Osteoblast (primary cell): ENCODE measurements at regions not wholly inside any gene's neighbourhood (a gene's known extent, or its start where the extent isn't known, plus 50 kb on each side); places are given as distances from the start of the nearest gene placed in this dataset.

Experiments
- DNase-seq: peaks from one replicate; pipeline ENCODE4 v3.0.0; 2011; ENCODE audit warnings: low spot score, mixed read lengths; ENCODE audit not compliant: insufficient read length; ENCODE audit errors: missing footprints
- H2AFZ ChIP-seq: 2 replicates; pipeline ENCODE4 v1.6.0; 2011; ENCODE audit warnings: mild to moderate bottlenecking, low read length
- H3K27ac ChIP-seq: 2 replicates; pipeline ENCODE4 v1.5.1; 2011; ENCODE audit warnings: mild to moderate bottlenecking, low read depth, low read length, moderate library complexity
- H3K27me3 ChIP-seq: 2 replicates; pipeline ENCODE4 v1.6.0; 2012; ENCODE audit warnings: mild to moderate bottlenecking, control low read depth, inconsistent platforms, low read length, moderate library complexity; ENCODE audit not compliant: insufficient read depth
- H3K36me3 ChIP-seq: 2 replicates; pipeline ENCODE4 v1.5.1; 2011; ENCODE audit warnings: mild to moderate bottlenecking, low read length, control low read depth, moderate library complexity; ENCODE audit not compliant: insufficient read depth
- H3K4me1 ChIP-seq: 2 replicates; pipeline ENCODE4 v1.5.1; 2011; ENCODE audit warnings: mild to moderate bottlenecking, low read length, control low read depth, moderate library complexity; ENCODE audit not compliant: insufficient read depth
- H3K4me2 ChIP-seq: 2 replicates; pipeline ENCODE4 v1.6.0; 2011; ENCODE audit warnings: mild to moderate bottlenecking, low read length; ENCODE audit not compliant: insufficient read depth
- H3K4me3 ChIP-seq: fragments of 200-600 bp; sonication (generic); 3 replicates; pipeline ENCODE4 v1.5.1; 2012; ENCODE audit warnings: mild to moderate bottlenecking, low read length, inconsistent platforms; ENCODE audit not compliant: insufficient read depth
- H3K79me2 ChIP-seq: 2 replicates; pipeline ENCODE4 v1.6.0; 2012; ENCODE audit warnings: mild to moderate bottlenecking, low read length, control low read depth, inconsistent platforms; ENCODE audit not compliant: insufficient read depth
- H3K9me3 ChIP-seq: 2 replicates; pipeline ENCODE4 v1.5.1; 2011; ENCODE audit warnings: low read depth, low read length, control low read depth
- H4K20me1 ChIP-seq: 2 replicates; pipeline ENCODE4 v1.6.0; 2012; ENCODE audit warnings: mild to moderate bottlenecking, low read length, control low read depth; ENCODE audit not compliant: insufficient read depth
- TF ChIP-seq, protein P1 (sequence below): IDR thresholded peaks from 2 replicates; pipeline ENCODE4 v1.5.1; 2011; ENCODE audit warnings: mild to moderate bottlenecking, low read depth, low read length, moderate library complexity; ENCODE audit errors: extremely low read depth

DNA sequence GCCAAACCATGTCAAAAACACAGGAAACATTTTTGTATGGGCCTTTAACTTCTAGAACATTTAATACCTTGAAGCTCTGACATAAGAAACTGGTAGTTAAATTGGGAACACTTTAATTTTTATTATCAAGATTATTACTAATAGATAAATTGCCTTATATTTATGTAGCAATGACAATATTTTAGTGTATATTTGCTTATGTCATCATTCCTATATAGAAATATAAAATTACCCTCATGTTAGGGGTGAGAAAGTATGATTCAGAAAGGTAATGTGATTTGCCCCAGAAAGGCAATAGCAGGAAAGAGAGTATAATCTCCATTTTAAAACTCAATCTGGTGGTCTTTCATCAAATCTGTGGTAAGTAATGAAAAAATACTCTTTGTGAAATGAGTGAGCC lies 147.4 kb downstream of the IL15 start:
- Histone ChIP-seq H3K36me3 (no peaks in the 10 kb centered on the region), H3K79me2 (no peaks in the 10 kb centered on the region), H4K20me1 (no peaks in the 10 kb centered on the region), H3K27ac (no peak overlapping the region), H3K4me3 (no peak overlapping the region), H3K4me1 (peaks cover 20% of the 10 kb centered on the region), H2AFZ (no peak overlapping the region), H3K4me2 (no peak overlapping the region), H3K27me3 (no peaks in the 10 kb centered on the region), H3K9me3 (no peaks in the 10 kb centered on the region)
- TF ChIP-seq, protein P1, sequence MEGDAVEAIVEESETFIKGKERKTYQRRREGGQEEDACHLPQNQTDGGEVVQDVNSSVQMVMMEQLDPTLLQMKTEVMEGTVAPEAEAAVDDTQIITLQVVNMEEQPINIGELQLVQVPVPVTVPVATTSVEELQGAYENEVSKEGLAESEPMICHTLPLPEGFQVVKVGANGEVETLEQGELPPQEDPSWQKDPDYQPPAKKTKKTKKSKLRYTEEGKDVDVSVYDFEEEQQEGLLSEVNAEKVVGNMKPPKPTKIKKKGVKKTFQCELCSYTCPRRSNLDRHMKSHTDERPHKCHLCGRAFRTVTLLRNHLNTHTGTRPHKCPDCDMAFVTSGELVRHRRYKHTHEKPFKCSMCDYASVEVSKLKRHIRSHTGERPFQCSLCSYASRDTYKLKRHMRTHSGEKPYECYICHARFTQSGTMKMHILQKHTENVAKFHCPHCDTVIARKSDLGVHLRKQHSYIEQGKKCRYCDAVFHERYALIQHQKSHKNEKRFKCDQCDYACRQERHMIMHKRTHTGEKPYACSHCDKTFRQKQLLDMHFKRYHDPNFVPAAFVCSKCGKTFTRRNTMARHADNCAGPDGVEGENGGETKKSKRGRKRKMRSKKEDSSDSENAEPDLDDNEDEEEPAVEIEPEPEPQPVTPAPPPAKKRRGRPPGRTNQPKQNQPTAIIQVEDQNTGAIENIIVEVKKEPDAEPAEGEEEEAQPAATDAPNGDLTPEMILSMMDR, result no peak
- no peak for DNase-seq

DNA sequence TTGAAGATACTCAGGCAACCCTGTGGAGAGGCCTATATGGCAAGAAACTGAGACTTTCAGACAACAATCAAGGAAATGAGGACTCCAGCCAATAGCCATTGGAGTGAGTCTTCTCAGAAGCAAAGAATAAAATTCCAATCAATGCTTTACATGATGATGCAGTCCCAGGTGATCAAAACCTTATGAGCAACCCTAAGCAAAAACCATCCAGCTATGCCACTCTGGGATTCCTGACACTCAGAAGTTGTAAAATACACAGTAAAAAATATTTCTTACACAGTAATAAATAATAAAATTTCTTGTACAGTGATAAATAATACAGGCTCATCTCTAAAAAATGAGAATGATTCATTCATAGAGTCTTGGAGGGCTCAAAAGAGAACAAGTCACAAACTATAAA lies 150.6 kb downstream of the IL15 start:
- Histone ChIP-seq H3K4me2 (no peak overlapping the region), H3K36me3 (no peaks in the 10 kb centered on the region), H3K79me2 (no peaks in the 10 kb centered on the region), H2AFZ (peak overlapping the region; percentile 26), H4K20me1 (no peaks in the 10 kb centered on the region), H3K27ac (peak overlapping the region; percentile 75), H3K4me3 (no peak overlapping the region), H3K4me1 (peaks cover 21% of the 10 kb centered on the region), H3K9me3 (no peaks in the 10 kb centered on the region), H3K27me3 (no peaks in the 10 kb centered on the region)
- TF ChIP-seq, protein P1, result no peak
- no peak for DNase-seq

DNA sequence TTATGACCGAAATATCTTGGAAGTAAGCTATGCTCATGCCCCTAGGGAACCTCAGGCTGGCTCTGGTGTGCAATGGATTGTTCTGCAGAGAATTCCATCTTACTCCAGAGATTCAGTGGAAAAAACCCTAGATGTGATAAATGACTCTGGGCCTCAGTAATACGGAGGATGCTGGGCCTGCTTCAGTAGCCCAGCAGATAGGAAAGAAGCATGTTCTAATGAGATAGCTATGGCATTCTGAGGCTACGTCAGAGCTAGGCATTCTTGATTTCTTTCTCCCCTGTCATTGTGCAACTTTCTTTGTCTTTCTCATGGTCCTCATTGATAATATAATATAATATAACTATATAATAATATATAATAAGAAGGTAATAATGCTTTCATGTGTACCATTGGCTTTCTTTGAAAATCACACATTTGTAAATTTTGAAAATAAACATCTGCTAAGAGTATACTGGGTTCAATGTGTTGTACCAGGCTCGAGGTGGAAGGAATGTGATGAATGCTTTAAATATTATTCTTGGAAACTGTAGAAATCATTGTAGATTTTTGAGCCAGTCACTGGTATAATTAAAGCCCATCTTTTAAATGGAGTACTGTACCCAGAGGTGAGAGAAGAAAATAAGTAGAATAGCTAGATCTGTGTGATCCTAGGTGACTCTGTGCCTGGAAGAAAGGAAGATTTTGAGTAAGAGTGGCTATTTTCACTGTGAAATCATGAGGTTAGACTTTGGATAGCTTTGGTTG lies 152.0 kb downstream of the IL15 start:
- Histone ChIP-seq H3K4me3 (no peak overlapping the region), H3K4me2 (no peak overlapping the region), H3K79me2 (no peaks in the 10 kb centered on the region), H4K20me1 (no peaks in the 10 kb centered on the region), H3K36me3 (no peaks in the 10 kb centered on the region), H3K27me3 (no peaks in the 10 kb centered on the region), H3K27ac (peak overlapping the region; percentile 75), H2AFZ (peak overlapping the region; percentile 53), H3K4me1 (peaks cover 21% of the 10 kb centered on the region), H3K9me3 (no peaks in the 10 kb centered on the region)
- TF ChIP-seq, protein P1, result no peak
- DNase-seq, result peak; percentile 55

DNA sequence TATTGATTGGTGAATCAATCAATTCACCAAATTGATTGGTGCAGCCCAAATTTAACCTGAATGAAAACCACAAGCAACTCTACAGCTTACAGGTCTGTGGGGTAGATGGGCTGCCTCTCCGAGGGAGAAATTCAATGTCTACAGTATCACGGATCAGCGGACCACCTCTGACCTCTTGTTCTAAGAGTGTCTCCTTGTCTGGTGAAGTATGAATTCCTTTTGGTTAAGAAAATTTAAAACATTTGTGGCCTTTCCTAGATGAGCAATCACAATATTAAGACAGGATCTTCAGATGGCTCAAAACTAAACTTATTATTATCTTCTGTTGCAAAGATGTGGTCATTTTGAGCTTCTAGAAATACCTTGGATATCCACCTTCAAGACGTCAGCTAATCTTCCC lies 153.3 kb downstream of the IL15 start:
- no peak overlapping the region for H2AFZ ChIP-seq
- H3K4me3 ChIP-seq, result no peak overlapping the region
- no peak overlapping the region for H3K27ac ChIP-seq

More for the DNA sequence above, 153.3 kb downstream of the IL15 start:
- no peak for DNase-seq
- Histone ChIP-seq H3K27me3 (no peaks in the 10 kb centered on the region), H3K36me3 (no peaks in the 10 kb centered on the region), H3K4me2 (no peak overlapping the region), H3K4me1 (peaks cover 21% of the 10 kb centered on the region), H3K9me3 (no peaks in the 10 kb centered on the region), H3K79me2 (no peaks in the 10 kb centered on the region), H4K20me1 (no peaks in the 10 kb centered on the region)
- TF ChIP-seq, protein P1, result no peak
